GM12878 (cell line): ENCODE measurements at regions not wholly inside any gene's neighbourhood (a gene's known extent, or its start where the extent isn't known, plus 50 kb on each side); places are given as distances from the start of the nearest gene placed in this dataset.

Experiments
- ATAC-seq: fragments of 200-7000 bp; cut with Tn5 transposase; 3 replicates; pipeline ENCODE4 v1.9.1; 2020; ENCODE audit warnings: mild to moderate bottlenecking, moderate library complexity
- BruUV-seq: library from RNA; stranded (reverse); fragments of 400-500 nt; replicated peaks from 2 replicates; lab custom pipeline; 2021; lab: Mats Ljungman, UMichigan
- CTCF ChIA-PET: fragments of 300-600 bp; sonication (Branson Sonifier 250); formaldehyde crosslinking; extraction: SDS; loops from one replicate; lab custom pipeline; 2021; ENCODE audit warnings: inconsistent platforms; lab: Yijun Ruan, JAX
- POLR2A ChIA-PET: fragments of 350-600 bp; formaldehyde crosslinking; extraction: SDS; loops from one replicate; lab custom pipeline; 2021; ENCODE audit warnings: inconsistent platforms; lab: Charles Lee
- RAD21 ChIA-PET: fragments of 300-600 bp; sonication (Branson Sonifier 250); formaldehyde crosslinking; loops from one replicate; lab custom pipeline; 2023; ENCODE audit warnings: antibody characterized with exemption; ENCODE audit not compliant: unreplicated experiment; lab: Charles Lee
- SMC1A ChIA-PET: fragments of 300-600 bp; sonication (Branson Sonifier 250); formaldehyde crosslinking; loops from one replicate; lab custom pipeline; 2023; ENCODE audit not compliant: unreplicated experiment, uncharacterized antibody; lab: Charles Lee
- DNase-seq: peaks from one replicate; pipeline ENCODE4 v3.0.0-alpha.2; 2011; ENCODE audit warnings: low read depth, low spot score
- FAIRE-seq: peaks from 3 replicates; lab custom pipeline; 2011; peaks lifted over from hg19 to GRCh38; lab: Jason Lieb, UNC
- H2AFZ ChIP-seq: 2 replicates; pipeline ENCODE4 v1.6.0; 2011; ENCODE audit warnings: low read depth, low read length, control low read depth; ENCODE audit not compliant: control insufficient read depth
- H3K27ac ChIP-seq: 2 replicates; pipeline ENCODE4 v1.5.1; 2011; ENCODE audit warnings: control low read depth; ENCODE audit not compliant: control insufficient read depth, insufficient read depth
- H3K27me3 ChIP-seq, 2 experiments: replicated peaks in 1 of 2; 2 replicates each; pipeline versions ENCODE4 v1.6.0 to v1.6.1; 2011; ENCODE audit warnings: low read length in 1 of 2; ENCODE audit not compliant: control insufficient read depth in 2 of 2, insufficient read depth in 2 of 2
- H3K36me3 ChIP-seq, 2 experiments: 2 replicates each; pipeline ENCODE4 v1.5.1; 2011; ENCODE audit warnings: low read length in 1 of 2; ENCODE audit not compliant: control insufficient read depth in 2 of 2, insufficient read depth in 2 of 2
- H3K4me1 ChIP-seq: 2 replicates; pipeline ENCODE4 v1.6.1; 2011; ENCODE audit warnings: mild to moderate bottlenecking, low read length, moderate library complexity, mixed read lengths; ENCODE audit not compliant: control insufficient read depth, insufficient read depth
- H3K4me2 ChIP-seq: 2 replicates; pipeline ENCODE4 v1.6.0; 2011; ENCODE audit warnings: control low read depth; ENCODE audit not compliant: control insufficient read depth, insufficient read depth
- H3K4me3 ChIP-seq: fragments of 200-600 bp; sonication (generic); 2 replicates; pipeline ENCODE4 v1.5.1; 2016
- H3K79me2 ChIP-seq: 2 replicates; pipeline ENCODE4 v1.6.0; 2011; ENCODE audit warnings: low read length; ENCODE audit not compliant: control insufficient read depth, insufficient read depth
- H3K9ac ChIP-seq: 2 replicates; pipeline ENCODE4 v1.8.0; 2011; ENCODE audit warnings: low read length, control low read depth, mixed read lengths; ENCODE audit not compliant: control insufficient read depth, insufficient read depth
- H3K9me3 ChIP-seq: replicated peaks from 3 replicates; pipeline ENCODE4 v1.5.1; 2011; ENCODE audit warnings: mild to moderate bottlenecking, low read length; ENCODE audit not compliant: control insufficient read depth, insufficient read depth
- H4K20me1 ChIP-seq: 2 replicates; pipeline ENCODE4 v1.6.0; 2011; ENCODE audit not compliant: control insufficient read depth, insufficient read depth
- BCL11A ChIP-seq: IDR thresholded peaks from 2 replicates; pipeline ENCODE4 v1.6.1; 2011; ENCODE audit warnings: low read depth, low read length
- EGR1 ChIP-seq, 2 experiments: IDR thresholded peaks; 1 replicate in 1 of 2; 2 replicates in 1 of 2; pipeline ENCODE4 v1.6.1; 2011 to 2012; ENCODE audit warnings: low read depth in 2 of 2, low read length in 2 of 2, borderline replicate concordance in 1 of 2, mild to moderate bottlenecking in 1 of 2, moderate library complexity in 1 of 2
- FOXK2 ChIP-seq: fragments of 450-650 bp; IDR thresholded peaks from 2 replicates; pipeline ENCODE4 v1.6.1; 2017; ENCODE audit warnings: mild to moderate bottlenecking, moderate library complexity
- HSF1 ChIP-seq: fragments of 150-350 bp; IDR thresholded peaks from 2 replicates; pipeline ENCODE4 v1.6.1; 2014; ENCODE audit warnings: mild to moderate bottlenecking, low read depth, low read length
- MEF2A ChIP-seq: IDR thresholded peaks from 2 replicates; pipeline ENCODE4 v1.6.1; 2011; ENCODE audit warnings: low read depth, mild to moderate bottlenecking, low read length, moderate library complexity; ENCODE audit not compliant: insufficient read depth
- NFYA ChIP-seq: IDR thresholded peaks from 2 replicates; pipeline ENCODE4 v1.6.1; 2011; ENCODE audit warnings: low read depth, mild to moderate bottlenecking, low read length, improper control_type of control experiment, borderline replicate concordance
- SIN3A ChIP-seq: IDR thresholded peaks from 2 replicates; pipeline ENCODE4 v1.6.1; 2012; ENCODE audit warnings: low read depth, low read length, improper control_type of control experiment
- SREBF1 ChIP-seq: IDR thresholded peaks from 2 replicates; pipeline ENCODE4 v1.6.1; 2012; ENCODE audit warnings: mild to moderate bottlenecking, low read length
- STAT3 ChIP-seq: IDR thresholded peaks from 2 replicates; pipeline ENCODE4 v1.6.1; 2011; ENCODE audit warnings: low read depth, low read length, improper control_type of control experiment
- WGBS: methylation state at CpG from one replicate; pipeline ENCODE4 v1.1.6; 2016; ENCODE audit warnings: low lambda C conversion rate; ENCODE audit not compliant: insufficient replicate concordance, insufficient coverage; ENCODE audit errors: missing lambda C conversion rate; 5-methylcytosine and 5-hydroxymethylcytosine counted together
- in situ Hi-C: fragments of 300-500 bp; cut with MboI; formaldehyde crosslinking; loops from 9 replicates; pipeline ENCODE4 v1.14.3; 2018; ENCODE audit warnings: mixed read lengths
- intact Hi-C: fragments of 100-400 bp; cut with micrococcal nuclease; formaldehyde crosslinking; loops from one replicate; pipeline ENCODE4 v1.14.2; 2022; ENCODE audit not compliant: unreplicated experiment

- no peaks in the 10 kb centered on the region for H3K4me1 ChIP-seq
- no peak overlapping the region for H3K4me3 ChIP-seq
- in situ Hi-C loops = no loop called here
- no peak overlapping the region for H2AFZ ChIP-seq
- ChIA-PET POLR2A (no interaction called here), RAD21 (no interaction called here), SMC1A (no interaction called here), CTCF (no interaction called here)
- ATAC-seq = no peak
- no peak overlapping the region for H3K27ac ChIP-seq
- intact Hi-C loops = no loop called here
- DNase-seq = no peak
- no peaks in the 10 kb centered on the region for H3K36me3 ChIP-seq
- no TSS peak for BruUV-seq
- H3K9ac ChIP-seq = no peak overlapping the region
- no peaks in the 10 kb centered on the region for H4K20me1 ChIP-seq
- FAIRE-seq = no peak
- no peak for TF ChIP-seq FOXK2
- no peak for TF ChIP-seq HSF1
- no peak for TF ChIP-seq EGR1 (IDR thresholded peaks at IDR 0.05; ENCODE audit: borderline replicate concordance in 1 of 2, low read depth in 2 of 2, low read length in 2 of 2)
- TF ChIP-seq MEF2A = no peak
- no peak for TF ChIP-seq STAT3
- TF ChIP-seq NFYA = no peak
- no peak for TF ChIP-seq SIN3A
- TF ChIP-seq BCL11A = no peak
- TF ChIP-seq SREBF1 = no peak
- no peak overlapping the region for H3K4me2 ChIP-seq
- H3K27me3 ChIP-seq = no peaks in the 10 kb centered on the region
- 36% methylated on average over 7 of the region's 7 CpGs for WGBS
- no peaks in the 10 kb centered on the region for H3K9me3 ChIP-seq
- H3K79me2 ChIP-seq = no peaks in the 10 kb centered on the region
Observed at GRCh38 chr10:44116474-44116873, 268.4 kb downstream of the CXCL12 start.
